ENCODE measurements at regions not wholly inside any gene's neighbourhood (a gene's known extent, or its start where the extent isn't known, plus 50 kb on each side); places are given as distances from the start of the nearest gene placed in this dataset.

DNA sequence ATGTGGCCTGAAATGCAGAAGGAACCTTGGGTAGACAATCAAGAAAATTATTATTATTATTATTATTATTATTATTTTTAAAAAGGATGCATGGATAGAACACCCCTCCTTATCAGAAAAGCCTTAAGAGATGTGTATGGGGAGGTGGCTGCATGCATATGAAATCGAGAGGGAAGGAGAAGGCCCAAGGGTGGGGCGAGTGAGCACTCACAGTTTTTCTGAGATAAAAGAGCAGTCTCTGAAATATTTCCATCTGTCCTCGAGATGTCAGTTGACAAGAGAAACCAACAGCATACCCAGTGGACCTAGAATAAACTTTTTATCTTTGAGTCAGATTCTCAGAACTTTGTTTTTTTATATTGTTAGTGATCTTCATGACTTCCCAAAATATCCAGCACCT lies 282.9 kb downstream of the GPD2 start:
- H3K4me3 ChIP-seq, result no peak overlapping the region
- H4K20me1 ChIP-seq (ENCODE audit: control insufficient read depth, insufficient read depth), result no peaks in the 10 kb centered on the region
- no peak overlapping the region for H3K27ac ChIP-seq (ENCODE audit: control insufficient read depth, insufficient read depth)
- no peaks in the 10 kb centered on the region for H3K9me3 ChIP-seq (replicated peaks; ENCODE audit: control insufficient read depth, insufficient read depth, low read length)
- no peaks in the 10 kb centered on the region for H3K36me3 ChIP-seq (ENCODE audit: control insufficient read depth in 2 of 2, insufficient read depth in 2 of 2, low read length in 1 of 2)
- ATAC-seq, result no peak
- CTCF ChIA-PET, result no interaction called here
- FAIRE-seq, result no peak
- BruUV-seq (replicated peaks), result no TSS peak
- in situ Hi-C loops (cut with MboI), result no loop called here
- H3K4me1 ChIP-seq (ENCODE audit: control insufficient read depth, insufficient read depth, low read length), result no peaks in the 10 kb centered on the region
- intact Hi-C loops (cut with micrococcal nuclease; ENCODE audit: unreplicated experiment), result no loop called here
- DNase-seq (ENCODE audit: low read depth, low spot score), result no peak
- POLR2A ChIA-PET, result no interaction called here
- H3K9ac ChIP-seq (ENCODE audit: control insufficient read depth, insufficient read depth, low read length), result no peak overlapping the region
- WGBS (ENCODE audit: insufficient coverage, insufficient replicate concordance, low lambda C conversion rate, missing lambda C conversion rate), result 0% methylated on average over 3 of the region's 3 CpGs
- TF ChIP-seq, protein P1, sequence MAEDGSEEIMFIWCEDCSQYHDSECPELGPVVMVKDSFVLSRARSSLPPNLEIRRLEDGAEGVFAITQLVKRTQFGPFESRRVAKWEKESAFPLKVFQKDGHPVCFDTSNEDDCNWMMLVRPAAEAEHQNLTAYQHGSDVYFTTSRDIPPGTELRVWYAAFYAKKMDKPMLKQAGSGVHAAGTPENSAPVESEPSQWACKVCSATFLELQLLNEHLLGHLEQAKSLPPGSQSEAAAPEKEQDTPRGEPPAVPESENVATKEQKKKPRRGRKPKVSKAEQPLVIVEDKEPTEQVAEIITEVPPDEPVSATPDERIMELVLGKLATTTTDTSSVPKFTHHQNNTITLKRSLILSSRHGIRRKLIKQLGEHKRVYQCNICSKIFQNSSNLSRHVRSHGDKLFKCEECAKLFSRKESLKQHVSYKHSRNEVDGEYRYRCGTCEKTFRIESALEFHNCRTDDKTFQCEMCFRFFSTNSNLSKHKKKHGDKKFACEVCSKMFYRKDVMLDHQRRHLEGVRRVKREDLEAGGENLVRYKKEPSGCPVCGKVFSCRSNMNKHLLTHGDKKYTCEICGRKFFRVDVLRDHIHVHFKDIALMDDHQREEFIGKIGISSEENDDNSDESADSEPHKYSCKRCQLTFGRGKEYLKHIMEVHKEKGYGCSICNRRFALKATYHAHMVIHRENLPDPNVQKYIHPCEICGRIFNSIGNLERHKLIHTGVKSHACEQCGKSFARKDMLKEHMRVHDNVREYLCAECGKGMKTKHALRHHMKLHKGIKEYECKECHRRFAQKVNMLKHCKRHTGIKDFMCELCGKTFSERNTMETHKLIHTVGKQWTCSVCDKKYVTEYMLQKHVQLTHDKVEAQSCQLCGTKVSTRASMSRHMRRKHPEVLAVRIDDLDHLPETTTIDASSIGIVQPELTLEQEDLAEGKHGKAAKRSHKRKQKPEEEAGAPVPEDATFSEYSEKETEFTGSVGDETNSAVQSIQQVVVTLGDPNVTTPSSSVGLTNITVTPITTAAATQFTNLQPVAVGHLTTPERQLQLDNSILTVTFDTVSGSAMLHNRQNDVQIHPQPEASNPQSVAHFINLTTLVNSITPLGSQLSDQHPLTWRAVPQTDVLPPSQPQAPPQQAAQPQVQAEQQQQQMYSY (CRISPR knock-in tag; IDR thresholded peaks at IDR 0.05), result no peak
- TF ChIP-seq, protein P2, sequence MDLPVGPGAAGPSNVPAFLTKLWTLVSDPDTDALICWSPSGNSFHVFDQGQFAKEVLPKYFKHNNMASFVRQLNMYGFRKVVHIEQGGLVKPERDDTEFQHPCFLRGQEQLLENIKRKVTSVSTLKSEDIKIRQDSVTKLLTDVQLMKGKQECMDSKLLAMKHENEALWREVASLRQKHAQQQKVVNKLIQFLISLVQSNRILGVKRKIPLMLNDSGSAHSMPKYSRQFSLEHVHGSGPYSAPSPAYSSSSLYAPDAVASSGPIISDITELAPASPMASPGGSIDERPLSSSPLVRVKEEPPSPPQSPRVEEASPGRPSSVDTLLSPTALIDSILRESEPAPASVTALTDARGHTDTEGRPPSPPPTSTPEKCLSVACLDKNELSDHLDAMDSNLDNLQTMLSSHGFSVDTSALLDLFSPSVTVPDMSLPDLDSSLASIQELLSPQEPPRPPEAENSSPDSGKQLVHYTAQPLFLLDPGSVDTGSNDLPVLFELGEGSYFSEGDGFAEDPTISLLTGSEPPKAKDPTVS (IDR thresholded peaks at IDR 0.05; ENCODE audit: low read depth, low read length), result no peak
- TF ChIP-seq WRNIP1 (IDR thresholded peaks at IDR 0.05; ENCODE audit: borderline replicate concordance, low read depth, low read length) (no peak), TBL1XR1 (IDR thresholded peaks at IDR 0.05; ENCODE audit: low read depth, low read length) (no peak), RCOR1 (conservative IDR thresholded peaks at IDR 0.05; ENCODE audit: low read depth, low read length) (no peak), RELA (IDR thresholded peaks at IDR 0.05; ENCODE audit: borderline replicate concordance, partially characterized antibody) (no peak), MYC (IDR thresholded peaks at IDR 0.05; ENCODE audit: insufficient read depth, insufficient read length, insufficient replicate concordance, low read length, severe bottlenecking) (no peak), YBX1 (IDR thresholded peaks at IDR 0.05) (no peak), NFXL1 (IDR thresholded peaks at IDR 0.05; ENCODE audit: borderline replicate concordance) (no peak), EED (IDR thresholded peaks at IDR 0.05; ENCODE audit: low read depth) (no peak), PAX5 (IDR thresholded peaks at IDR 0.05; ENCODE audit: borderline replicate concordance, low read depth, low read length) (no peak), CBX3 (IDR thresholded peaks at IDR 0.05; ENCODE audit: borderline replicate concordance, low read depth) (no peak)
- TF ChIP-seq, protein P3, sequence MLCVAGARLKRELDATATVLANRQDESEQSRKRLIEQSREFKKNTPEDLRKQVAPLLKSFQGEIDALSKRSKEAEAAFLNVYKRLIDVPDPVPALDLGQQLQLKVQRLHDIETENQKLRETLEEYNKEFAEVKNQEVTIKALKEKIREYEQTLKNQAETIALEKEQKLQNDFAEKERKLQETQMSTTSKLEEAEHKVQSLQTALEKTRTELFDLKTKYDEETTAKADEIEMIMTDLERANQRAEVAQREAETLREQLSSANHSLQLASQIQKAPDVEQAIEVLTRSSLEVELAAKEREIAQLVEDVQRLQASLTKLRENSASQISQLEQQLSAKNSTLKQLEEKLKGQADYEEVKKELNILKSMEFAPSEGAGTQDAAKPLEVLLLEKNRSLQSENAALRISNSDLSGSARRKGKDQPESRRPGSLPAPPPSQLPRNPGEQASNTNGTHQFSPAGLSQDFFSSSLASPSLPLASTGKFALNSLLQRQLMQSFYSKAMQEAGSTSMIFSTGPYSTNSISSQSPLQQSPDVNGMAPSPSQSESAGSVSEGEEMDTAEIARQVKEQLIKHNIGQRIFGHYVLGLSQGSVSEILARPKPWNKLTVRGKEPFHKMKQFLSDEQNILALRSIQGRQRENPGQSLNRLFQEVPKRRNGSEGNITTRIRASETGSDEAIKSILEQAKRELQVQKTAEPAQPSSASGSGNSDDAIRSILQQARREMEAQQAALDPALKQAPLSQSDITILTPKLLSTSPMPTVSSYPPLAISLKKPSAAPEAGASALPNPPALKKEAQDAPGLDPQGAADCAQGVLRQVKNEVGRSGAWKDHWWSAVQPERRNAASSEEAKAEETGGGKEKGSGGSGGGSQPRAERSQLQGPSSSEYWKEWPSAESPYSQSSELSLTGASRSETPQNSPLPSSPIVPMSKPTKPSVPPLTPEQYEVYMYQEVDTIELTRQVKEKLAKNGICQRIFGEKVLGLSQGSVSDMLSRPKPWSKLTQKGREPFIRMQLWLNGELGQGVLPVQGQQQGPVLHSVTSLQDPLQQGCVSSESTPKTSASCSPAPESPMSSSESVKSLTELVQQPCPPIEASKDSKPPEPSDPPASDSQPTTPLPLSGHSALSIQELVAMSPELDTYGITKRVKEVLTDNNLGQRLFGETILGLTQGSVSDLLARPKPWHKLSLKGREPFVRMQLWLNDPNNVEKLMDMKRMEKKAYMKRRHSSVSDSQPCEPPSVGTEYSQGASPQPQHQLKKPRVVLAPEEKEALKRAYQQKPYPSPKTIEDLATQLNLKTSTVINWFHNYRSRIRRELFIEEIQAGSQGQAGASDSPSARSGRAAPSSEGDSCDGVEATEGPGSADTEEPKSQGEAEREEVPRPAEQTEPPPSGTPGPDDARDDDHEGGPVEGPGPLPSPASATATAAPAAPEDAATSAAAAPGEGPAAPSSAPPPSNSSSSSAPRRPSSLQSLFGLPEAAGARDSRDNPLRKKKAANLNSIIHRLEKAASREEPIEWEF (IDR thresholded peaks at IDR 0.05; ENCODE audit: insufficient replicate concordance, low read depth, low read length), result no peak
- H3K79me2 ChIP-seq (ENCODE audit: control insufficient read depth, insufficient read depth, low read length), result no peaks in the 10 kb centered on the region
- H3K4me2 ChIP-seq (ENCODE audit: control insufficient read depth, insufficient read depth), result no peak overlapping the region
- RAD21 ChIA-PET (ENCODE audit: unreplicated experiment), result no interaction called here
- SMC1A ChIA-PET (ENCODE audit: uncharacterized antibody, unreplicated experiment), result no interaction called here
- no peak overlapping the region for H2AFZ ChIP-seq (ENCODE audit: control insufficient read depth, low read depth, low read length)
- H3K27me3 ChIP-seq (replicated peaks in 1 of 2; ENCODE audit: control insufficient read depth in 2 of 2, insufficient read depth in 2 of 2, low read length in 1 of 2), result no peaks in the 10 kb centered on the region
